ENCODE measurements at regions not wholly inside any gene's neighbourhood (a gene's known extent, or its start where the extent isn't known, plus 50 kb on each side); places are given as distances from the start of the nearest gene placed in this dataset.
"Not testable (repeated sequence)": the region's sequence is repeated elsewhere in the genome, so short reads cannot be mapped to it uniquely, and the experiment has no call there.

DNA sequence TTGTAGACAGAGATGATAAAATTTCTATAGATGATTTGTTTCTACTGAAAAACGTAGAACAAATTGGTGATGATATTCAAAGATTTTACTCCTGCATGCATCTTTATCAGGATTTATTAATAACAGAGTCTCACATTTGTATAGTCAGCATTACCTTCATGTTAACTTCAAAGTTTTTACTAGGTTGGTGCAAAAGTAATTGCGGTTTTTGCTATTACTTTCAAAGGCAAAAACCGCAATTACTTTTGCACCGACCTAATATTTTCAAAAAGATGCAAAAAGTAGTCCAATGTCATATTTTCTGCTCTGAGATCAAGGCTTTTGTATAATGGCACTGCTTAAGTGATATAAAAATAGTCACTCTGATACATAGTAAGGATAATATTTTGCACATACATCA lies 536.4 kb upstream of the ADGRL3 start:
- no peak for DNase-seq (ENCODE audit: extremely low read depth, low read depth)
- TF ChIP-seq, protein P1, sequence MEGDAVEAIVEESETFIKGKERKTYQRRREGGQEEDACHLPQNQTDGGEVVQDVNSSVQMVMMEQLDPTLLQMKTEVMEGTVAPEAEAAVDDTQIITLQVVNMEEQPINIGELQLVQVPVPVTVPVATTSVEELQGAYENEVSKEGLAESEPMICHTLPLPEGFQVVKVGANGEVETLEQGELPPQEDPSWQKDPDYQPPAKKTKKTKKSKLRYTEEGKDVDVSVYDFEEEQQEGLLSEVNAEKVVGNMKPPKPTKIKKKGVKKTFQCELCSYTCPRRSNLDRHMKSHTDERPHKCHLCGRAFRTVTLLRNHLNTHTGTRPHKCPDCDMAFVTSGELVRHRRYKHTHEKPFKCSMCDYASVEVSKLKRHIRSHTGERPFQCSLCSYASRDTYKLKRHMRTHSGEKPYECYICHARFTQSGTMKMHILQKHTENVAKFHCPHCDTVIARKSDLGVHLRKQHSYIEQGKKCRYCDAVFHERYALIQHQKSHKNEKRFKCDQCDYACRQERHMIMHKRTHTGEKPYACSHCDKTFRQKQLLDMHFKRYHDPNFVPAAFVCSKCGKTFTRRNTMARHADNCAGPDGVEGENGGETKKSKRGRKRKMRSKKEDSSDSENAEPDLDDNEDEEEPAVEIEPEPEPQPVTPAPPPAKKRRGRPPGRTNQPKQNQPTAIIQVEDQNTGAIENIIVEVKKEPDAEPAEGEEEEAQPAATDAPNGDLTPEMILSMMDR (IDR thresholded peaks at IDR 0.05; ENCODE audit: low read depth, low read length, missing control alignments) = no peak
- no peak overlapping the region for H3K4me3 ChIP-seq (replicated peaks; ENCODE audit: low read depth, low read length)

DNA sequence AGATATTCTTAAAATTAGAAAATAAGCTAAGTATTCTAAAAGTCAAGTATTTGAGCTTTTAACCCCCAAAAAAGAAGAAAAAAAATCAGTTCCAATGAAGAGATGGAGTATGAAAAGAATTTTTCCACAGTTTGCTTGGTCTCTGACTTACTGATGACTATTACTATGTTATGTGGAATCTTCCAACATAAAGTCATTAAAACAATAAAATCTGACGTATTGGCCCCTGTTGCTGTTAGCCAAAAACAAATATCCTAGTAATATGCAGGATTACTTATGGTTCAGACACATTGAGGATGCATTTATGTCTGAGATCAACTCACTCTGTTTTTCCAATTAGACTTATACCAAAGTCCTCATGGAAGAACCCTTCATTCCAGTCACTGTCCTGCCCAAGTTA lies 517.2 kb upstream of the ADGRL3 start:
- TF ChIP-seq, protein P1 (IDR thresholded peaks at IDR 0.05; ENCODE audit: low read depth, low read length, missing control alignments) = no peak
- H3K4me3 ChIP-seq (replicated peaks; ENCODE audit: low read depth, low read length) = no peak overlapping the region
- DNase-seq (ENCODE audit: extremely low read depth, low read depth) = no peak

DNA sequence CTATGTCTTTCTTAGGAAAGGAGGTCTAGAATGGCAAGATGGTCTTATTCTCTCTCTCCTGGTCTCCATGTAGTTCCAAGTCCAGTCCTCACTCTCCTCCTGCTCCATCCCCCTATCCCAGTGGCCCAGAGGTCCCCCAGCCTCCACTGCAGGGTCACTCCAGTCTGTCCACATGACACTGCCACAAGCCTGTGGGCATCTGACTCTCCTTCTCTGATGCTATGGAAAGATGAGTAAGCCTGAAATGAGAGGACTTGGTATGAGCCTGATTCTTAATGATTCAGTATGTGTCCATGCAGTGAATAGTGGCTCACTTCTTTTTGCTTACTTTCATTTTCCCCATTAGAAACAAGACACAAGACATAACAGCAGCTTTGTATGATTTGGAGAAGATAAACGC lies 516.8 kb upstream of the ADGRL3 start:
- peak; percentile 6 for DNase-seq (ENCODE audit: extremely low read depth, low read depth)
- no peak overlapping the region for H3K4me3 ChIP-seq (replicated peaks; ENCODE audit: low read depth, low read length)
- TF ChIP-seq, protein P1 (IDR thresholded peaks at IDR 0.05; ENCODE audit: low read depth, low read length, missing control alignments) = no peak

DNA sequence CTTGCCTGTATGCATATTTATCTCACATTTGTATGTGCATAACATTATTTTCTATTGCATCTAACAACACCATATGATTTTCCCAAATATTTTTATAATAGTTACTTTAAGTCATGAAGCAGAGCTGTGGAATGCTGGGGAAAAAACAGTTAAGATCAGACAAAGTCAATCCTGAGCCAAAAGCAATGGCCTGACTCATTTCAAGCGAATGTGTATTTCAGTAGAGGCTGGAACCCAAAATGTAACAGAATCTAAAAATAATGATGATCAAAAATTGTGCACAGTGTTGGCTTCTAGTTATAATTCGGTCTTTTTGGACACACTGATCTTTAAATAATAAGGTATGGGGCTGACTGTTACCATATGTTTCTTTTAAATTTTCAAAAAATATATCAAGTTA lies 516.2 kb upstream of the ADGRL3 start:
- TF ChIP-seq, protein P1 (IDR thresholded peaks at IDR 0.05; ENCODE audit: low read depth, low read length, missing control alignments) = no peak
- peak; percentile 7 for DNase-seq (ENCODE audit: extremely low read depth, low read depth)

DNA sequence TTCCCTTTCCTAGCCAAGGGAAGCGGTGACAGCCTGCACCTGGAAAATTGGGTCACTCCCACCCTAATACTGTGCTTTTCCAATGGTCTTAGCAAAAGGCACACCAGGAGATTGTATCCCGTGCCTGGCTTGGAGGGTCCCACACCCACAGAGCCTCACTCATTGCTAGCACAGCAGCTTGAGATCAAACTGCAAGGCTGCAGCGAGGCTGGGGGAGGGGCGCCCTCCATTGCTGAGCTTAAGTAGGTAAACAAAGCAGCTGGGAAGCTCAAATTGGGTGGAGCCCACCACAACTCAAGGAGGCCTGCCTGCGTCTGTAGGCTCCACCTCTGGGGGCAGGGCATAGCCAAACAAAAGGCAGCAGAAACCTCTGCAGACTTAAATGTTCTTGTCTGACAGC lies 504.1 kb upstream of the ADGRL3 start:
- not testable (repeated sequence) for H3K4me3 ChIP-seq (replicated peaks; ENCODE audit: low read depth, low read length); DNase-seq (ENCODE audit: extremely low read depth, low read depth)

More for the DNA sequence above, 516.2 kb upstream of the ADGRL3 start:
- H3K4me3 ChIP-seq (replicated peaks; ENCODE audit: low read depth, low read length) = no peak overlapping the region

DNA sequence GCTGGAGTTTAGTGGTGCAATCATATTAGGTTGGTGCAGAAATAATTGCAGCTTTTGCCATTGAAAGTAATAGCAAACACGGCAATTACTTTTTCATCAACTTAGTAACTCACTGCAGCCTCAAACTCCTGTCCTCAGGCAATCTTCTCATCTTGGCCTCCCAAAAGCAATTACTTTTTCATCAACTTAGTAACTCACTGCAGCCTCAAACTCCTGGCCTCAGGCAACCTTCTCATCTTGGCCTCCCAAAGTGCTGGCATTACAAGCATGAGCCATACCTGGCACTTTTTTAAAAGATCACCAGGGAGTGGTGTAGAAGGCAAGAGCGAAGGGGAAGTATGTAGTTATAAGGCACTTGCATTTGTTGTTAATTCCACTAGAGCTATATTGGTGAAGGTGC lies 491.1 kb upstream of the ADGRL3 start:
- TF ChIP-seq, protein P1 (IDR thresholded peaks at IDR 0.05; ENCODE audit: low read depth, low read length, missing control alignments) = no peak
- DNase-seq (ENCODE audit: extremely low read depth, low read depth) = no peak
- no peak overlapping the region for H3K4me3 ChIP-seq (replicated peaks; ENCODE audit: low read depth, low read length)

DNA sequence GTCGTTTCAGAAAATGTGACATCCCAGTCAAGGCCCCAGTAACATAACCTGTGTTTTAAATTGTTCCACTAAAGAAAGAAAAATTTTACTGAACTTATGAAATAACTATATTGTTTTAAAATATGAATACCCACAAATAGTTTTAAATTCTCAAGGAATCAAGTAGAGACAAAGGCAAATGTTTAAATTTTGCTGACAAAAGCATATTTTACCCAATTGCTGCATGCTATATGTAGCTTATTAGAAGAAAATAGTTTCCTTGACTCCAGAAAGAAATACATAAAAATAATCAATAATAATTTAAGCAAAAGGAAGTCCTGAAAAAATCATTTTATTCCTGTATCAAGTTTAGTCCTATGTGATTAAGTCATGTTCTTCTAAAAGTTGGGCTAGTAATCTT lies 481.3 kb upstream of the ADGRL3 start:
- TF ChIP-seq, protein P1 (IDR thresholded peaks at IDR 0.05; ENCODE audit: low read depth, low read length, missing control alignments) = no peak
- DNase-seq (ENCODE audit: extremely low read depth, low read depth) = no peak
- no peak overlapping the region for H3K4me3 ChIP-seq (replicated peaks; ENCODE audit: low read depth, low read length)
